Neural crest cell (in vitro differentiated cells): ENCODE measurements at regions not wholly inside any gene's neighbourhood (a gene's known extent, or its start where the extent isn't known, plus 50 kb on each side); places are given as distances from the start of the nearest gene placed in this dataset.

ENCODE experiments used
- DNase-seq: peaks from one replicate; pipeline ENCODE4 v3.0.0; 2021; ENCODE audit warnings: low read depth, mixed read lengths, low spot score
- H3K27ac Mint-ChIP-seq: one replicate; pipeline ENCODE4 v1.8.0; 2021; ENCODE audit warnings: mild to moderate bottlenecking, mixed read lengths; ENCODE audit not compliant: unreplicated experiment
- H3K27me3 Mint-ChIP-seq: 2 replicates; pipeline ENCODE4 v1.8.0; 2021; ENCODE audit warnings: low read depth, mild to moderate bottlenecking, mixed read lengths
- H3K36me3 Mint-ChIP-seq: 2 replicates; pipeline ENCODE4 v1.8.0; 2021; ENCODE audit warnings: low read depth, mild to moderate bottlenecking, mixed read lengths
- H3K4me1 Mint-ChIP-seq: 2 replicates; pipeline ENCODE4 v1.8.0; 2021; ENCODE audit warnings: mixed read lengths
- H3K4me3 Mint-ChIP-seq: one replicate; pipeline ENCODE4 v1.8.0; 2021; ENCODE audit warnings: mild to moderate bottlenecking, mixed read lengths
- H3K9me3 Mint-ChIP-seq: 2 replicates; pipeline ENCODE4 v1.8.0; 2021; ENCODE audit warnings: mixed read lengths
- CTCF ChIP-seq: fragments of 200-600 bp; sonication (generic); conservative IDR thresholded peaks from 2 replicates; pipeline ENCODE4 v1.5.0; 2021; ENCODE audit warnings: antibody characterized with exemption, mild to moderate bottlenecking

DNA sequence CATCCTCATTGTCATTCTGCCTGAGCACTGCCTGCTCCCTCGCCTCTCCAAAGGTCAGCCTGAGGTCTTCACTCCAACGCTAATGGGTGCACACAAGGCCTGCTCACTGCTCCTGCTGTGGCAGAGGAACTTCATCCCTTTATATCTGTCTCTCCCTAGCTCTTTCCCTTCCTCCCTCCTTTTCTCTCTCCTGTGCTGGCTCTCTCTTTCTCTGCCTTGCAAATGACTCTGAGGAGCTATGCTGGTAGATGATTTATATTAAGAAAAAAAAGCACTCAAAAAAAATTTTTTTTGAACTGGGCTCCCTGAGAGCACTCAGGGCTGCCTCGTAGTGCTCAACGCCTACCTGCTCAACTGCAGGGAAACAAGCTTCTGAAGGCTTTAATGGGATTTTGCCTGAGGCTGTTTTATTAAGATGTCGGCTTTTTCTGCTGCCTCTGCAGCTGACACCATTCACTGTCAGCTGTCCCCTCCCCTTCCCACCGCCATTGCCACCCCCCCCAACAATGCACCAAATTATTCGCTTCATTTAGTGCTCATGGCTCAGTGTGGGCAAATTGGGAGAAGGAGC, 137.7 kb upstream of the DEFB112 start:
- Mint-ChIP-seq H3K9me3 (peaks cover 4% of the 10 kb centered on the region), H3K4me3 (no peak overlapping the region), H3K27me3 (no peaks in the 10 kb centered on the region), H3K27ac (no peak overlapping the region), H3K4me1 (peaks cover 11% of the 10 kb centered on the region), H3K36me3 (no peaks in the 10 kb centered on the region)
- DNase-seq, result no peak
- TF ChIP-seq CTCF, result no peak

GRCh38 chr6:50198245-50198644, 148.5 kb upstream of the DEFB112 start:
- DNase-seq, result no peak
- no peak for TF ChIP-seq CTCF
- Mint-ChIP-seq H3K9me3 (no peaks in the 10 kb centered on the region), H3K4me3 (no peak overlapping the region), H3K27ac (no peak overlapping the region), H3K36me3 (no peaks in the 10 kb centered on the region), H3K4me1 (peaks cover 7% of the 10 kb centered on the region), H3K27me3 (no peaks in the 10 kb centered on the region)

DNA sequence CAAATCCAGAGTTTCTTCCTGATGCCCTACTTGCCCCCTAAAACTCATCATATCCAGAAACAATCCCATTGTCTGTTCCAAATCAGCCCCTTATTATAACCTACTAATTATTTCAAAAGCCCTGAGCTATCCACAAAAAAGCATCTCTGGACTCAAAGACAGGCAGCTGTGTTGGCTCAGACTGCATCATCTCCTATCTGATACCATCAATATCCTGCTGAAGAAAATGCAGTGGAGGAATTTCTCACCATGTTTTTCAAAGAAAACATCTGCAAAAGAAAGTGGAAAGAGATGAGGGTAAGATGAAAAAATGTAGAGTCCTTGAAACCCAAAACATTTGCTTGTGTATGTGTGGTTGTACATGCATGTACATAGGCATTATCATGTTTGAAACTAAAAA, 153.0 kb upstream of the DEFB112 start:
- H3K27ac Mint-ChIP-seq, result no peak overlapping the region
- H3K9me3 Mint-ChIP-seq, result no peaks in the 10 kb centered on the region
- H3K4me1 Mint-ChIP-seq, result peaks cover 7% of the 10 kb centered on the region
- H3K4me3 Mint-ChIP-seq, result no peak overlapping the region
- DNase-seq, result no peak
- H3K27me3 Mint-ChIP-seq, result no peaks in the 10 kb centered on the region
- no peak for TF ChIP-seq CTCF
- no peaks in the 10 kb centered on the region for H3K36me3 Mint-ChIP-seq

- TF ChIP-seq CTCF, result no peak
- no peak overlapping the region for H3K4me3 Mint-ChIP-seq
- no peak for DNase-seq
- no peak overlapping the region for H3K27ac Mint-ChIP-seq
- no peaks in the 10 kb centered on the region for H3K4me1 Mint-ChIP-seq
- no peaks in the 10 kb centered on the region for H3K36me3 Mint-ChIP-seq
- no peaks in the 10 kb centered on the region for H3K27me3 Mint-ChIP-seq
- no peaks in the 10 kb centered on the region for H3K9me3 Mint-ChIP-seq
Observed at GRCh38 chr6:50211582-50211981, 161.9 kb upstream of the DEFB112 start.

DNA sequence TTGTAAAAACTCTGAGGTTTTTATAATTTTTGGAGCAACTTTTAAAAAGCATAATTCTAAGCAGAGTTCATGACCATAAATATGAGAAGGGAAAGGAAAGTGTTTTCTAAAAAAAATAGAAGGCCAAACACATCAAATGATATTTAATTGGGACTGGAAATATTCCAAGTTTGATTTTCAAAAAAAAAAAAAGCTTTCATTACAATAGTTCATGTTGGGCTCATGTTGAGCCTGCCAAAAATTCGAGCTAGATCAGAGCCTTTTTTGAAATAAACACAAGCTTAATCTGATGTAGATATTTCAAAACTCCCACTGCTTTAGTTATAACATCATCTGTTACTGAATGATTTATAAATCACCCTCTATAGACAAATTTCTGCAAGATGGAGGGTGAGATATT, 163.4 kb upstream of the DEFB112 start:
- Mint-ChIP-seq H3K27me3 (no peaks in the 10 kb centered on the region), H3K27ac (no peak overlapping the region), H3K9me3 (no peaks in the 10 kb centered on the region), H3K4me3 (no peak overlapping the region), H3K36me3 (no peaks in the 10 kb centered on the region), H3K4me1 (no peaks in the 10 kb centered on the region)
- DNase-seq, result no peak
- TF ChIP-seq CTCF, result no peak

- H3K9me3 Mint-ChIP-seq, result no peaks in the 10 kb centered on the region
- TF ChIP-seq CTCF, result no peak
- H3K4me1 Mint-ChIP-seq, result no peaks in the 10 kb centered on the region
- H3K36me3 Mint-ChIP-seq, result no peaks in the 10 kb centered on the region
- no peaks in the 10 kb centered on the region for H3K27me3 Mint-ChIP-seq
- no peak for DNase-seq
- H3K4me3 Mint-ChIP-seq, result no peak overlapping the region
- no peak overlapping the region for H3K27ac Mint-ChIP-seq
Observed at GRCh38 chr6:50214937-50215336, 165.2 kb upstream of the DEFB112 start.
